Neural cell (in vitro differentiated cells): ENCODE measurements at regions not wholly inside any gene's neighbourhood (a gene's known extent, or its start where the extent isn't known, plus 50 kb on each side); places are given as distances from the start of the nearest gene placed in this dataset.

Source experiments
- H2AFZ ChIP-seq: fragments of 200-600, 300-800 bp; sonication (generic), shearing (Covaris generic); 2 replicates; pipeline ENCODE4 v1.6.0; 2014; ENCODE audit warnings: low read depth, mild to moderate bottlenecking, antibody characterized with exemption, low read length, moderate library complexity
- H3F3A ChIP-seq: fragments of 200-600 bp; shearing (Covaris generic); 2 replicates; pipeline ENCODE4 v1.6.1; 2016; ENCODE audit warnings: mild to moderate bottlenecking, moderate library complexity, mixed read lengths, antibody characterized with exemption, low read length; ENCODE audit not compliant: insufficient read depth, poor library complexity, severe bottlenecking
- H3K27ac ChIP-seq: fragments of 200-600, 300-800 bp; sonication (generic), shearing (Covaris generic); 2 replicates; pipeline ENCODE4 v1.5.1; 2014; ENCODE audit warnings: mild to moderate bottlenecking, low read length, moderate library complexity
- H3K27me3 ChIP-seq: fragments of 300-800, 200-600 bp; sonication (generic), shearing (Covaris generic); 2 replicates; pipeline ENCODE4 v1.6.0; 2014; ENCODE audit warnings: mild to moderate bottlenecking, low read depth, low read length, moderate library complexity; ENCODE audit not compliant: insufficient read depth
- H3K36me3 ChIP-seq: fragments of 300-800, 200-600 bp; sonication (generic), shearing (Covaris generic); 2 replicates; pipeline ENCODE4 v1.5.1; 2014; ENCODE audit warnings: mild to moderate bottlenecking, antibody characterized with exemption, low read length, moderate library complexity; ENCODE audit not compliant: insufficient read depth
- H3K4me2 ChIP-seq: fragments of 300-800, 200-600 bp; sonication (generic), shearing (Covaris generic); 2 replicates; pipeline ENCODE4 v1.6.0; 2014; ENCODE audit warnings: mild to moderate bottlenecking, low read length
- H3K4me3 ChIP-seq: fragments of 300-800, 200-600 bp; sonication (generic), shearing (Covaris generic); 2 replicates; pipeline ENCODE4 v1.5.1; 2014; ENCODE audit warnings: mild to moderate bottlenecking, low read length, moderate library complexity
- H3K79me2 ChIP-seq: fragments of 200-600 bp; shearing (Covaris generic); replicated peaks from 2 replicates; pipeline ENCODE4 v1.6.0; 2014; ENCODE audit warnings: mild to moderate bottlenecking, low read length, moderate library complexity; ENCODE audit not compliant: insufficient read depth
- H3K9ac ChIP-seq: fragments of 300-800, 200-600 bp; sonication (generic), shearing (Covaris generic); 2 replicates; pipeline ENCODE4 v1.6.1; 2016; ENCODE audit warnings: mild to moderate bottlenecking, low read length, mixed read lengths
- H3K9me2 ChIP-seq: fragments of 200-600 bp; shearing (Covaris generic); 2 replicates; pipeline ENCODE4 v1.6.1; 2016; ENCODE audit warnings: mild to moderate bottlenecking, low read length, mixed read lengths; ENCODE audit not compliant: insufficient read depth
- H3K9me3 ChIP-seq: fragments of 200-600, 300-800 bp; sonication (generic), shearing (Covaris generic); 2 replicates; pipeline ENCODE4 v1.6.1; 2016; ENCODE audit warnings: mild to moderate bottlenecking, mixed run types, low read length, moderate library complexity, mixed read lengths
- H4K20me1 ChIP-seq: fragments of 200-600 bp; shearing (Covaris generic); 2 replicates; pipeline ENCODE4 v1.6.1; 2016; ENCODE audit warnings: mild to moderate bottlenecking, mixed run types; ENCODE audit not compliant: insufficient read depth
- CTCF ChIP-seq: fragments of 450-650 bp; IDR thresholded peaks from 2 replicates; pipeline ENCODE4 v1.5.1; 2014; ENCODE audit warnings: antibody characterized with exemption, mild to moderate bottlenecking, moderate library complexity; ENCODE audit not compliant: poor library complexity, severe bottlenecking
- EP300 ChIP-seq: fragments of 450-650 bp; conservative IDR thresholded peaks from 2 replicates; pipeline ENCODE4 v1.6.1; 2014; ENCODE audit warnings: antibody characterized with exemption, mild to moderate bottlenecking, moderate library complexity; ENCODE audit not compliant: poor library complexity, severe bottlenecking
- EZH2 ChIP-seq: fragments of 200-600, 300-800 bp; shearing (Covaris generic), sonication (generic); IDR thresholded peaks from 2 replicates; pipeline ENCODE4 v1.6.1; 2014; ENCODE audit warnings: antibody characterized with exemption, low read length, borderline replicate concordance, mild to moderate bottlenecking; ENCODE audit not compliant: insufficient read depth, poor library complexity, severe bottlenecking
- MXI1 ChIP-seq: fragments of 450-650 bp; conservative IDR thresholded peaks from 2 replicates; pipeline ENCODE4 v1.6.1; 2014; ENCODE audit warnings: antibody characterized with exemption, mild to moderate bottlenecking; ENCODE audit not compliant: poor library complexity, severe bottlenecking
- POLR2AphosphoS5 ChIP-seq: IDR thresholded peaks from 2 replicates; pipeline ENCODE4 v1.6.1; 2012
- REST ChIP-seq: IDR thresholded peaks from 2 replicates; pipeline ENCODE4 v1.6.1; 2012; ENCODE audit warnings: borderline replicate concordance
- SMC3 ChIP-seq: fragments of 450-650 bp; conservative IDR thresholded peaks from 2 replicates; pipeline ENCODE4 v1.6.1; 2014; ENCODE audit warnings: antibody characterized with exemption, mild to moderate bottlenecking, moderate library complexity; ENCODE audit not compliant: poor library complexity
- TAF1 ChIP-seq: IDR thresholded peaks from 2 replicates; pipeline ENCODE4 v1.6.1; 2012; ENCODE audit warnings: low read depth

GRCh38 chr6:6751266-6751596 is 162.7 kb downstream of the LY86 start:
- H3K27me3 ChIP-seq = no peaks in the 10 kb centered on the region
- H3K79me2 ChIP-seq = no peaks in the 10 kb centered on the region
- TF ChIP-seq SMC3 (no peak), POLR2AphosphoS5 (no peak), MXI1 (no peak), CTCF (no peak), TAF1 (no peak), EP300 (no peak), EZH2 (no peak)
- no peaks in the 10 kb centered on the region for H3K9me2 ChIP-seq
- no peak overlapping the region for H2AFZ ChIP-seq
- H3K4me2 ChIP-seq = no peak overlapping the region
- no peak overlapping the region for H3K27ac ChIP-seq
- H3K4me3 ChIP-seq = no peak overlapping the region
- no peaks in the 10 kb centered on the region for H3K36me3 ChIP-seq
- no peaks in the 10 kb centered on the region for H3K9me3 ChIP-seq
- no peaks in the 10 kb centered on the region for H4K20me1 ChIP-seq
- no peak overlapping the region for H3K9ac ChIP-seq
- H3F3A ChIP-seq = no peaks in the 10 kb centered on the region

GRCh38 chr6:6751619-6752023 is 163.1 kb downstream of the LY86 start:
- Histone ChIP-seq H3K79me2 (no peaks in the 10 kb centered on the region), H3K9me2 (no peaks in the 10 kb centered on the region), H3K36me3 (no peaks in the 10 kb centered on the region), H3K4me2 (no peak overlapping the region), H2AFZ (no peak overlapping the region), H3K4me3 (no peak overlapping the region), H3K9me3 (no peaks in the 10 kb centered on the region), H3K9ac (no peak overlapping the region), H3K27me3 (no peaks in the 10 kb centered on the region), H4K20me1 (no peaks in the 10 kb centered on the region), H3F3A (no peaks in the 10 kb centered on the region), H3K27ac (no peak overlapping the region)
- TF ChIP-seq EZH2 (no peak), TAF1 (no peak), MXI1 (no peak), CTCF (no peak), REST (no peak)
